HG02642 (cell line): ENCODE measurements at regions not wholly inside any gene's neighbourhood (a gene's known extent, or its start where the extent isn't known, plus 50 kb on each side); places are given as distances from the start of the nearest gene placed in this dataset.
"Not testable (repeated sequence)": the region's sequence is repeated elsewhere in the genome, so short reads cannot be mapped to it uniquely, and the experiment has no call there.

Source experiments
- ATAC-seq: cut with Tn5 transposase; IDR thresholded peaks from one replicate; pipeline ENCODE4 v1.9.1; 2021; ENCODE audit warnings: mild to moderate bottlenecking; ENCODE audit not compliant: unreplicated experiment, poor library complexity

DNA sequence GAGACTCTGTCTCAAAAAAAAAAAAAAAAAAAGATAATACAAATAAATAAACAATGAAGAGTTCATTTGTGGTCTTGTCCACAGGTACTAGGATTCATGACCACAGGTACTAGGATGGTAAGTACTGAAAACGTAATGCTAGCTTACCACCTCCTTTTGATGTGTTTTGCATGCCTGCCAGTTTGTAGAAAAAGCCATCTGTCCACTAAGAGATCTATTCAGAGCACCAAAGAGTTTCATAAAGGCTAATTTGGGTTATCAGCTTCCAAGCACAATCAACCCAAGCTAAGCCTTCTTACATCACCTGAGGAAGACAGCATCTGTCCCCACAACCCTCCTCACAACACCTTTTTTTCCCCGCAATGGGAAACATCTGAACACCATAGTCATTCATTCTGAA lies 477.2 kb downstream of the ZEB2 start:
- no peak for ATAC-seq

DNA sequence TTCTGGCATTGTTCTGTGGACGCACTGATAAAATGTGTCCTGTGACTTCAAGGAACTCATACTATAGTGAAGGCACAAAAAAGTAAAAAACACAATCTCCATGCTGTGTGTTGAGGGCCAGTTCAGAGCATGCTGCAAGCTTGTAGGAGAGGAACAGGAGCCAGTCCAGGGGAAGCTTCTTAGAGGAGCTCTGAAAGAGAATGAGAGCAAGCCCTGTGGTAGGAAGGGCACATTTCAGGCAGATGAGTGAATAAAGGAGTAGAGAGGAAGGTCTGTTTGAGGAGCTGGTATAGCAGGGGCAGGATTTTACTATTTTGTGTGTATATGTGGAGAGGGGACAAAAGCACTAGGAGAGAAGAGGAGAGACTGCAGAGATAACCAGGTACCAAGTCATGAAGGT lies 478.3 kb downstream of the ZEB2 start:
- no peak for ATAC-seq

DNA sequence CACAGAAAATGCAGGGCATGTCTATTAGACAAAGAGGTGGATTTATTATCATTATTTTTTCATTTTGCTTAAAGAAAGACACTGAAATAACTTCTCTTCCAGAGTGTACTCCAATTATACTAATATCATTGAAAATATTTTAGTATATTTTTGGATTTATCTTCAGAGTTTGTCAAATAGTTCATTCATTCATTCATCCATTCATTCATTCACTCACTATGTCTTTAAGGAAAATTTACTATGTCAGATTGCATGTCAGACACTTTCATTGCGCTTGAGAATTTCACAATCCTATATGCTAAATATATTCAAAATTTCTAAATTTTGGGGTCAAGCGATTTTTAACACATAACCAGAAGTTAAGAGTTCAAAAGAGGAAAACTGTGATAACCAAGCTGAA lies 479.1 kb downstream of the ZEB2 start:
- no peak for ATAC-seq

DNA sequence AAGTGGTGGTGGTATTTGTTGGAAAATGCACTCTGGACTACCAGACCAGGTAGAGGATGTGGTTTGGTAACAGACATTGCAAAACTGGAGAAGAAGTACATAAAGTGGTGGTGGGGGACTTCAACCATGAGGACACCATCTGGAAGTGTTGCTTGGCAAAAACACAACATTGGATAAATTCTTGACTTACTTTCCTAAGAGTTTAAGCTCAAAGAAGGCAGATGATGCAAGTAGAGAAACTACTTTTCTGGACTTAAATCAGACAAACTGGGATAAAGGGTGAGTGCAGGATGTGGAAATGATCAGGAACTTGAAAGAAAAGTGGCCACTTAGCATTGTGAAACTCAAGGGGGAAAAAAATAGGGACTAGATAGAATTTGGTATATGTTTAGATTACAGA lies 487.4 kb downstream of the ZEB2 start:
- ATAC-seq: no peak

DNA sequence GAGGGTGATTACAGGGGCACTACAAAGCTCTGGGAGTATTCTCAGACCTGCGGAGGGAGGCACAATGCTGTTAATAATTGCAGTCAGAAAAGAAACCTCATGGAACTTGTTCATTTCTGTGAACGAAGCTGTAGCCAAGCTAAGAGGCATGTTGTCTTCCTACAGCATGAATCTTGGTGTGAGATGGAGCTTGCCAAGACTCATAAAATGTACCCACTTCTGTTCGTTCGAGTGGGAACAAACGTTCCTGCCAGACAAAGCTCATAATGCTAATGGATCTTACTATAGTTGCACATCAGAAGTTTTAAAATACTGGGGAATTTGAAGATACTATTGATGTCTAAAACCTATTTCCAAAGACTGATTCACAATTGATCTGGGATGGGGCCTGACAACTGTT lies 489.1 kb downstream of the ZEB2 start:
- ATAC-seq: no peak

DNA sequence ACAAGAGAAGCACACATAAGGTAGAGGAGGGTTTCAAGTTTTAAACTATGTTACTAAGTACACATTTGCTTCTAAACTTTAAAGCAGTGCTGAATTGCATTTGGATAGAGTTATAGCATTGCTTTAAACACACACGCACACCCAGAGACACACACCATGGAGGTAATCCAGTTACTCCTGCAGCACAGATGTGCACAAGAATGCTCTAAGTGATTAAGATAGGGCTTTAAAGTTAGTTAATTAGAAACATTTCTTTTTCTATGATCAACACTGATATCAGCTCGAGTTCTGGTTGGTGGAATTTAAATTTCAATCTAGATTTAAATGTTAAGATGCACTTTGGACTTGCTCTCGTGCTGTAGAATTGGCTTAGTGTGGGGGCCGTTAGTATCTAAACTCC lies 492.3 kb downstream of the ZEB2 start:
- no peak for ATAC-seq

DNA sequence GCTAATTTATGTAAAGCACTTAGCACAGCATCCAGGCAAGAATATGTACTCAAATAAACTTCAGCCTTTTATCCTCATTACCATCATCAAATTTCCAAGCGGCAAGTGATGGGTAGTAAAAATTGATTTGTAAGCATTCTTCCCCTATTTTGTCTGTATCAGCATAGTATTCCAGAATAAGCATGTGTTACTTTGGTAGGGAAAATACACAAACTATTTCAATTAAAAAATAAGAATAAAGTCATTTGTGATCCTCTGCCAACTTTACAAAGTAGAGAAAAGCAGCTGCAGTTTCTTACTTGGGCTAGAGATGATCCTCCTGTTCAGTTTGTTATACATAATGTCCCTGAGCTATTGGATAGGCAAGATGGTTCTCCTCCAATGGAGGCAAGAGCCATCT lies 493.2 kb downstream of the ZEB2 start:
- no peak for ATAC-seq

DNA sequence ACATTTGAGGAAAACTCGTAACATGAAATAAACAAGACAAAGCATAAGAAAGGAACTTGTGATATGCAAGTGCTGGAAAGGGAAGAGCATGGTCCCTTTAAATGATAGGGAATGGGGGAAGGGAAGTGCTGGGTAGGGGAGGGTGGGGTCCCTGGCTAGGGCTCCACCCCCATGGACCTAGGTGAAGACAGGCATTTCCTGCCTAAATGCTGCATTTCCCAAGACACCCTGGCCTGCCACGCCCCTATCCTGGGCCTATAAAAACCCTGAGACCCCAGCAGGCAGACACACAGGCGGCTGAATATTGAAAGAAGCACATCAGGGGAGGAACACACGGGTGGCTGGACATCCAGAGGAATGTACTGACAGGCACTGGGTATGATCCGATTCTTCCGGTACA lies 499.9 kb downstream of the ZEB2 start:
- no peak for ATAC-seq

DNA sequence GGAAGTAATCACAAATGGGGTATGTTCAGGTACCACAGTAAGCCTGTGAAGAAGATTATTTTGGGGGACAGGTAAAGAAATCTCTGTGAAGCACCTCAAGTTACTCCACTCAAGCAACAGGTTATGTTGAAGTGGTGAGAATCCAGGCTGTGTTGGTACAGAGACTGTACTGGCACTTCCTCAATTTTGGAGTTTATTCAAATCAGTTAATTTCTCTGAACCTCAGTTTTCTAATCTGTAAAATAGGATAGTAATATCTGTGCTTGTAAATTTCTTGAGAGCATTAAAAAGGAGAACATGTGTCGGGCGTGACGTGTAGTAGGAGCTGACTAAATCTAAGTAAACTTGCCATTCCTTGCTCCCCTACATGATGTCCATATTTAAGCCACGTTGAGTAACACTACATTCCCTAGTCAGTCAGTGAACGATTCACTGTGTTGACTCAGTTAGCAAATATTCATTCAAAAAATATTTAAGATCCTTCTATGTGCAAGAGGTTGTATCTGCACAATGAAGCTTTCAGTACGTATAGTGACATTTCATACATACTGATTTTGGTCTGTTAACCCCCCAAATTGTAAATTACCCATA lies 504.2 kb downstream of the ZEB2 start:
- ATAC-seq: no peak

DNA sequence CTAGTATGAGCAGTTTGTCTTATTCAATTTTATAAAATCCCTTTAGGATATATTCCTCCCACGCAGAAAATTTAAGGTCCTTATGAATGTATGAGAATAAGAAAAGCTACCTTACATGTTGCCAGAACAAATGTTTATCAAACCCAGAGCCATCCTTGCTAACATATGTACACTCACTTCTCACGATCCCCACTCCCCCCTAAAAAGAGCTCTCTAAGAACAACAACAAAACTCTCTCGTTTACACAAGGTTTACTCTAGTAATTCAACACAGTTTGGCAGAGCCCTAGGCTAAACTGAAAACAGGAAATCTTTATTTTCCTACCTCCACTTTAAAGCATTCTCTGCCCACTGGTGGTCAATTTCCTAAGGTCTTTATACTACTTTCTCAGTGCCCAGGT lies 504.9 kb downstream of the ZEB2 start:
- no peak for ATAC-seq

DNA sequence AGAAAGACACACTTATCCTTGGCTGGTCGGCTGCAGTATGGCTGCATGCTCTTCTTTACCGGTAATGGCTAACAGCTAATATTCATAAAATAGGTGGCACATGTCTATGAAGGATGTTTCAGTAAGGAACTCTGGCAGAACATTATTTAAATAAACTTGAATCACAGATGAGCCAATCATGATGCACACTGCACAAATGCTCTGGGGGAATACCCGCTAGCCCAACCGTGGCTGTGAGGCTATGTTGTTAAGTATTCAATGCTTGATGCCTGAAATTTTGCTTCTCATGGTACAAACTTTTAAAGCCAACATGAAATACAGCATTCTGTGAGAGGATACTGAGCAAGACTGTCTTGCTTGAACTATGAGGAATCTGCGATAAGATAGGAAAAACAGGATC lies 505.8 kb downstream of the ZEB2 start:
- ATAC-seq: no peak

DNA sequence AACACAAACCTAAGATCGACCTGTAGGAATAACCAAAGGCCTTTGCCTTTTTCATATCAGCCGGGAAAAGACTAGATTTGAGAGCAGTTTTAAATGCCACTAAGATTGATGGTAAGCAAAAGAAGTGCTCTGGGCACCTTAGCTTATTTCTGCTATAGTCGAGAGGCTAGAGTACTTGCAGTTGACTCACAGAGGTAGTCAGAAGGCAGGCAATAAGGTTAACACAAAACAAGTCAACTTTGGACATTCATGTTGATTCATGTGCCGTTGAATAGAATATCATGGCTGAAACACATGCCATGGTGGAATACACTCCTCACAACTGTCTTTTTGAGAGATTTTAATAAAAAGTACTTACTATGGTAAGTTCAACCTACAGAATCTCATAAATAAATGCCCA lies 507.6 kb downstream of the ZEB2 start:
- no peak for ATAC-seq

DNA sequence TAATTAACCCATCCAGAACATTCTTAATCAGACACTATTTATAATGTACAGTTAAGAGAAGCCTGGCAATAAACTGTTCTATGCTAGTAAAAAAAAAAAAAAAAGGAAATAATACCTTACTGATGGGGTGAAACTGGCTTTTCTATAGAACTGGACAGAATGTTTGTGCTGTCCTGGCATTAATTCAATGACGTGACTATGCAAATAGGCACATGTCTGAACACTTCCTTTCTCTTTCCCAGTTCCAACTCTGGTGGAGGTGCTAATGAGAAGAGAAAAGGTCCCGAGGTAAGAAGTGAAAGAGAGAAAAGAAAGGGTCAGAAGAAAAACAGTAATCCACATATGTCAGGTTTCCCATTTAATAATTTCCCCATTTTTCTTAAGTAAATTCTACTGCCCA lies 508.4 kb downstream of the ZEB2 start:
- no peak for ATAC-seq

DNA sequence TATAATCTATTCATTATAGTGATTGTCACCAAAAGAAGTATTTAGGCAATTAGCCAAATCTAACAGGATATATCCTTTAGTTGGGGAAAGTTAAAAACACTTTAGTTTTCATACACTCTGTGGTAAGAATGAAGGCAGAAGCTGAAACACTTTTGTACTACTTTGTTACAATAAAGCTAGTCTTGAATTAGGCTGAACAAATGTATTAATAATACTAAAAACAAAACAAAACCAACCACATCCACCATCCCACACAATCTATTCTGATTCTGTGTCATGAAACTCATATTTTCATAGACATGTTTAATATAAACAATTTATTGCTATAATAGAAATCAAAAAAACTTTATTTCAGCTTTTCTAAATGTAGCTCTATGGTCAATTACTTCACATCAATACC lies 508.8 kb downstream of the ZEB2 start:
- no peak for ATAC-seq

DNA sequence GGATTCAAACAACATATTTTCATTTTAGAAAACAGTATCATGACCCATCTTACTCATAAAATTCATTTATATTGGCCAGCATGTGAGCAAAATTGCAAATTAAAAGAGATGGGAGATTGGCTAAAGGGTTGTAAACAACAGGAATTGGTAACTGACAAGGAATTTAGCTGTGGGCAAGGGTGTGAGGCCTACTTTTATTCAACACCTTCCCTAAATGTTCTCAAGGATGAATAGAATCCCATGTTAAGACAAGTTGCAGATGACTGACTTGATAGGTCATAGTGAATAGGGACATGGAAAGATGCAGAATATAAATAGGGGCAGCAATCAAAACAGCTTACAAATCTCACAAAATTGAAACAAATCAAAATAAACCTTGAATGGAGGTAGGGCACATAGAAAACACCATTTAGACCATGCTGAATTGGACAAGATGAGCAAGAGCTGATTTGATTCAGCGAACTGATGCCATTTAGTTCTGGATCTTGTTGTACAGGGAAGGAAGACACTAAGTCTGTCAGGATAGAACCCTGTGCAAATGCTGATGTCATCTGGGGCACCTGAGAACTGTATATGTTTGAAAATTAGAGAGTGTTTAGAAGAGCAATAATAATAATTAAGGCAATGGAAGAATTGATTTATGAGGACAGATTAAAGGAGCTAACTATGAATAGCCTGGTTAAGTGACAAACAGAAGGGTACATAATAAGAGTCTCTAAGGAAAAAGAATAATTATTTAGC lies 509.7 kb downstream of the ZEB2 start:
- ATAC-seq: no peak

DNA sequence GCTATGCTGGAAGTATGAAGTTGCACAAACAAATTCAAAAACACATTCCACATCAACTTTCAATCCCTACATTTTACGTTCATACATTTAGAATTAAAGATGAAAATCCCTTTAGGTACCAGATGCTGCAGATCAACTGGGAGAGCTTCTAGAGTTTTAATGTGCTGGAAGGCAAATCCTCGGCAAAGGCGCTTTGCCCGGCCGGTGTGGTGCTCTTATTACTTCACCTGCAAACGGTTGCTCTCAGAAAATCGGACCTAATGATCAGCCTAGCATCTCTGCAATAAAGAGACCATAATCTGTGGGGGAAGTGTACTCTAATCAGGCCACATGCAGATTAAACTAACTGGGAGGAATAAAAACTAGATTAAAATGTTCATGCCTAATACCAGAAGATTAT lies 513.8 kb downstream of the ZEB2 start:
- ATAC-seq: no peak

DNA sequence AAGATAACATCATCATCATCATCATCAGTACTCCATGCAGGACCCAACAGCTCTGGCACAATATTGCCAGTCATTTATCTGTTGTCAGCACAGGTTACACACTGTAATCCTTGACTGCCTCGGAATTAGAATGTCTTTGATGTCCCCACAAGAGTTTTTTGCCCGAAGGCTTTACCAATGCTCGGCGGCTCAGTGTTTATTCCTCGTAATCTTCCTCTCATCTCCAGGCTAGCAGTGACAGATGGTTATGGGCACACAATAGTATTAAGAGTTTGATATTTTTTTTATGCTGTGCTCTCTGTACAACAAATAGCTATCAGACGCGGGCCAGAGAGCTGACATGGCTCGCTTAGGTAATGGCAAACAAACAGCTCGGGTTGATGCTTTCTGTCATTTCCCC lies 515.2 kb downstream of the ZEB2 start:
- ATAC-seq: no peak

DNA sequence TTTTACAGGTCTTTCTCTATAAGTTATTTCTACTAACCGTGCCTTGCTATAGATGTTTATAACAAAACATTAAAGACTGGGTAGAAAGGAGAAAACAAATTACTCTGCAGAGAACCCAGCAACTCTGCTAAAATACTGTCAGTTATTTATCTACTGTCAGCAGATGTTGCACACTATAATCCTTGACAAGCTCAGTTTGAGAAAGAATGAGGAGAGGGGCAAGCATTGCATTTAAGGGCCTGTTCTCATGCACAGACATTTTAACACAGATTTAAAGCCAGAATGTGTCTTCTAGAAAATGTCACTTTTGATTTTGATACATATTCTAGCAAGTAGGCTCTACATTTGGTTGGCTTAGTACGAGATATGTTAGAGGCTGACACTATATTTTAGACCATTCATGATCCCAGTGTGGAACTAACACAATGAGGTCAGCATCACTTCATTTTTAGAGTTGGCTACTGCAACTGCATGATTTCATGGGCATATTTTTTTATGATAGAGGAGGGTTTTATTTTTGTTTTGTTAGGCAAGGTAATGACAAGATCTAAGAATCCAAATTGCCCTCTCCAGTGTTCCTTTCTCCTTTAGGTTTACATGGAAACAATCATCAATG lies 516.4 kb downstream of the ZEB2 start:
- ATAC-seq: no peak

DNA sequence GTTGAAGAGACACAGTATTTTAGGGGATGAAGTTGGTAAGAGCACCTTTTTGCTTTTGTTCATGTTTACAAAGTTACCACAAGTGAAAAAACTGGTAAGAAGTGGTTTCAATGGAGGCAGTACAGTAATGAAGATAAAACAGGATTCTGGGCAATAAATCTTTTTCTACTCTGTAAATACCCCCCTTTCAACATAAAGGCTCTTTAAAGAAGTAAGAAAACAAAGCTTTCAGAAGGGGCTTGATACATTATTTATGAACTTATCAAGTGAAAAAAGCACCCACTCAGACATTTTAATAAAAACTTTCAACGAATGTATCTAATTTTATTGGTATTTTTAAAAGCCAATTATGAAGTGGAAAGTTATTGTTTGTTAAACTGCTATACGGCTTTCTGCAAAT lies 522.9 kb downstream of the ZEB2 start:
- ATAC-seq: no peak

DNA sequence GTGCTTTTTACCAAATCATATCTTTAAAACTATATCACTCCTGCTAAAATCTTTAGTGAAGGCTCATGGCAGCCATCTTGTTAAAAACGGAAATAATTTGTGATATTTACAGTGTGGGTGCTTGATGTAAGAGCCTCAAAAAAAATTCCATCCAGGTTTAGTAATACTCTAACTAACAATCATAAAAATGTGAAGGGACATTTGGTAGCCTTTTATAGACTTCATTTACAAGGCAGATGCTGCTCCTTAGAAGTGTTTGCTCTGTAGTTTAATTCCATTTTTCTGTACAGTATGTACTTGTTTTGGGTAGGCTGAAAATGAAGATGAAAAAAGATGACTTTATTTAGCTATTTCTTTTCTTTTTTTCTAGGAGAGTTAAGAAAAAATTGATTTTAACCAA lies 525.0 kb downstream of the ZEB2 start:
- no peak for ATAC-seq

DNA sequence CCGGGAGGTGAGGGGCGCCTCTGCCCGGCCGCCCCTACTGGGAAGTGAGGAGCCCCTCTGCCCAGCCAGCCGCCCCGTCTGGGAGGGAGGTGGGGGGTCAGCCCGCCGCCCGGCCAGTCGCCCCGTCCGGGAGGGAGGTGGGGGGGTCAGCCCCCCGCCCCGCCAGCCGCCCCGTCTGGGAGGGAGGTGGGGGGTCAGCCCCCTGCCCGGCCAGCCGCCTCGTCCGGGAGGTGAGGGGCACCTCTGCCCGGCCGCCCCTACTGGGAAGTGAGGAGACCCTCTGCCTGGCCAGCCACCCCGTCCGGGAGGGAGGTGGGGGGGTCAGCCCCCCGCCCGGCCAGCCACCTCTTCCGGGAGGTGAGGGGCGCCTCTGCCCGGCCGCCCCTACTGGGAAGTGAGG lies 528.3 kb downstream of the ZEB2 start:
- ATAC-seq: not testable (repeated sequence)

DNA sequence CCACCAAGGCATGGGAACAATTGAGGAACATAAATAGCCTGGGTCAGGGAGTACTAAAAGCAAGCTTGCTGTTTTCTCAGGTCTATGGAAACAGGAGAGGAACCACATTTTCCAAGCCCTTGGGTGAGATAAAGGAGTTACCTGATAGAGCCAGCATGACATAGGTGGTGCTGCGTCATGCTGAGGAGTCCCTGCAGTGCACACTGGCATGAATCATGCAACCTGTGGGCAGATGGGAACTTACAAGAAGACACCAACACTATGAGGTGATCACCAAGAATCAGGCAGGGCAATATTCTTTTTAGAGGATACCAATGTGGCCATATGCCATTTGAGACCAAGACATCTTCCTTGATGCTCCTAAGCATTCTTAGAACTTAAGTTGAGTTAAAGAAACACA lies 531.8 kb downstream of the ZEB2 start:
- ATAC-seq: no peak
